H9 (cell line): ENCODE measurements at regions not wholly inside any gene's neighbourhood (a gene's known extent, or its start where the extent isn't known, plus 50 kb on each side); places are given as distances from the start of the nearest gene placed in this dataset.

Source experiments
- DNase-seq: peaks from one replicate; pipeline ENCODE4 v3.0.0-alpha.2; 2017
- H2AFZ ChIP-seq: one replicate; pipeline ENCODE4 v1.6.1; 2013; ENCODE audit warnings: mild to moderate bottlenecking, low read length, control low read depth, moderate library complexity
- H2AK5ac ChIP-seq: 2 replicates; pipeline ENCODE4 v1.6.1; 2013; ENCODE audit warnings: low read length, control low read depth, mixed read lengths; ENCODE audit not compliant: insufficient read length
- H2BK120ac ChIP-seq: one replicate; pipeline ENCODE4 v1.6.1; 2013; ENCODE audit warnings: low read depth, mild to moderate bottlenecking, low read length, control low read depth, inconsistent platforms; ENCODE audit not compliant: poor library complexity, severe bottlenecking
- H2BK12ac ChIP-seq: 2 replicates; pipeline ENCODE4 v1.6.1; 2013; ENCODE audit warnings: low read length, control low read depth, mixed read lengths, low read depth; ENCODE audit not compliant: insufficient read length
- H2BK15ac ChIP-seq: 2 replicates; pipeline ENCODE4 v1.6.1; 2013; ENCODE audit warnings: low read depth, low read length, control low read depth
- H2BK20ac ChIP-seq: one replicate; pipeline ENCODE4 v1.6.1; 2013; ENCODE audit warnings: low read depth, mild to moderate bottlenecking, low read length, control low read depth, inconsistent platforms; ENCODE audit not compliant: poor library complexity, severe bottlenecking
- H2BK5ac ChIP-seq: 2 replicates; pipeline ENCODE4 v1.6.1; 2013; ENCODE audit warnings: low read length, control low read depth, mixed read lengths; ENCODE audit not compliant: insufficient read length
- H3K14ac ChIP-seq: 2 replicates; pipeline ENCODE4 v1.6.1; 2013; ENCODE audit warnings: low read length, control low read depth; ENCODE audit not compliant: insufficient read depth
- H3K18ac ChIP-seq: 2 replicates; pipeline ENCODE4 v1.6.1; 2013; ENCODE audit warnings: low read depth, mild to moderate bottlenecking, mixed read lengths, low read length, control low read depth; ENCODE audit not compliant: insufficient read length
- H3K23ac ChIP-seq: 2 replicates; pipeline ENCODE4 v1.6.1; 2013; ENCODE audit warnings: low read length, control low read depth, mixed read lengths, low read depth; ENCODE audit not compliant: insufficient read length
- H3K23me2 ChIP-seq: 2 replicates; pipeline ENCODE4 v1.6.1; 2013; ENCODE audit warnings: low read depth, mild to moderate bottlenecking, mixed read lengths, low read length, control low read depth; ENCODE audit not compliant: insufficient read length, poor library complexity, severe bottlenecking
- H3K27ac ChIP-seq: 2 replicates; pipeline ENCODE4 v1.5.1; 2013; ENCODE audit warnings: low read length, control low read depth, mixed read lengths, low read depth; ENCODE audit not compliant: insufficient read length
- H3K27me3 ChIP-seq: 2 replicates; pipeline ENCODE4 v1.6.1; 2013; ENCODE audit warnings: low read length, control low read depth, inconsistent platforms; ENCODE audit not compliant: insufficient read depth
- H3K4ac ChIP-seq: 2 replicates; pipeline ENCODE4 v1.6.1; 2013; ENCODE audit warnings: low read depth, mild to moderate bottlenecking, control low read depth, inconsistent platforms, low read length, moderate library complexity
- H3K4me1 ChIP-seq: 2 replicates; pipeline ENCODE4 v1.6.1; 2013; ENCODE audit warnings: low read length, control low read depth, inconsistent platforms; ENCODE audit not compliant: insufficient read depth
- H3K4me2 ChIP-seq: 2 replicates; pipeline ENCODE4 v1.6.1; 2013; ENCODE audit warnings: low read length, control low read depth, mixed read lengths; ENCODE audit not compliant: insufficient read length, insufficient read depth
- H3K56ac ChIP-seq: 2 replicates; pipeline ENCODE4 v1.6.1; 2013; ENCODE audit warnings: low read depth, mild to moderate bottlenecking, mixed read lengths, low read length, control low read depth; ENCODE audit not compliant: insufficient read length
- H3K79me1 ChIP-seq: 2 replicates; pipeline ENCODE4 v1.6.1; 2013; ENCODE audit warnings: low read depth, mild to moderate bottlenecking, moderate library complexity, low read length, control low read depth, inconsistent platforms; ENCODE audit not compliant: insufficient read depth, poor library complexity, severe bottlenecking
- H3K79me2 ChIP-seq: 2 replicates; pipeline ENCODE4 v1.6.1; 2013; ENCODE audit warnings: low read length, control low read depth, inconsistent platforms; ENCODE audit not compliant: insufficient read depth
- H3K9ac ChIP-seq: 2 replicates; pipeline ENCODE4 v1.6.1; 2013; ENCODE audit warnings: low read length, control low read depth, mixed read lengths; ENCODE audit not compliant: insufficient read length; ENCODE audit errors: extremely low read depth
- H3K9me3 ChIP-seq: one replicate; pipeline ENCODE4 v1.6.1; 2013; ENCODE audit warnings: low read depth, low read length, inconsistent platforms; ENCODE audit not compliant: control insufficient read depth
- H3T11ph ChIP-seq: one replicate; pipeline ENCODE4 v1.6.1; 2013; ENCODE audit warnings: mild to moderate bottlenecking, low read length, control low read depth, inconsistent platforms
- H4K20me1 ChIP-seq: one replicate; pipeline ENCODE4 v1.6.1; 2013; ENCODE audit not compliant: control insufficient read depth, insufficient read length, insufficient read depth
- H4K5ac ChIP-seq: 2 replicates; pipeline ENCODE4 v1.6.1; 2013; ENCODE audit warnings: low read depth, mild to moderate bottlenecking, mixed read lengths, low read length, control low read depth; ENCODE audit not compliant: insufficient read length
- H4K8ac ChIP-seq: replicated peaks from 2 replicates; pipeline ENCODE4 v1.6.1; 2013; ENCODE audit warnings: low read length, control low read depth, mixed read lengths, low read depth; ENCODE audit not compliant: insufficient read length
- H4K91ac ChIP-seq: 2 replicates; pipeline ENCODE4 v1.6.1; 2013; ENCODE audit warnings: low read depth, mild to moderate bottlenecking, moderate library complexity, mixed read lengths, low read length, control low read depth; ENCODE audit not compliant: insufficient read length
- H3K27ac Mint-ChIP-seq, 3 experiments: 2 replicates in 2 of 3; 3 replicates in 1 of 3; pipeline ENCODE4 v1.8.0; 2020 to 2021; ENCODE audit warnings: mixed read lengths in 3 of 3, mild to moderate bottlenecking in 1 of 3, moderate library complexity in 1 of 3
- H3K27me3 Mint-ChIP-seq: 2 replicates; pipeline ENCODE4 v1.8.0; 2021; ENCODE audit warnings: low read depth, mild to moderate bottlenecking, moderate library complexity, mixed read lengths
- H3K36me3 Mint-ChIP-seq, 3 experiments: 2 replicates in 2 of 3; 3 replicates in 1 of 3; pipeline ENCODE4 v1.8.0; 2020 to 2021; ENCODE audit warnings: low read depth in 3 of 3, mixed read lengths in 3 of 3; ENCODE audit not compliant: insufficient read depth in 1 of 3
- H3K4me1 Mint-ChIP-seq, 2 experiments: 2 replicates each; pipeline ENCODE4 v1.8.0; 2020; ENCODE audit warnings: mixed read lengths in 2 of 2
- H3K4me3 Mint-ChIP-seq, 2 experiments: 2 replicates in 1 of 2; 3 replicates in 1 of 2; pipeline ENCODE4 v1.8.0; 2020 to 2021; ENCODE audit warnings: mild to moderate bottlenecking in 2 of 2, mixed read lengths in 2 of 2, moderate library complexity in 1 of 2
- H3K9me3 Mint-ChIP-seq, 2 experiments: 2 replicates in 1 of 2; 3 replicates in 1 of 2; pipeline ENCODE4 v1.8.0; 2020; ENCODE audit warnings: mild to moderate bottlenecking in 2 of 2, mixed read lengths in 2 of 2, moderate library complexity in 1 of 2
- CTCF ChIP-seq: fragments of 200-600 bp; sonication (generic); conservative IDR thresholded peaks from 3 replicates; pipeline ENCODE4 v1.8.0; 2021; ENCODE audit warnings: antibody characterized with exemption, mild to moderate bottlenecking
- WGBS: extraction: QIAGEN DNeasy Blood & Tissue Kit; methylation state at CpG from one replicate; pipeline ENCODE4 v1.1.7; 2013; ENCODE audit warnings: missing lambda C conversion rate, low lambda C conversion rate, mixed read lengths; ENCODE audit not compliant: insufficient read length; ENCODE audit errors: extremely low coverage; 5-methylcytosine and 5-hydroxymethylcytosine counted together

GRCh38 chr10:83935339-83935736 is 204.0 kb upstream of the GHITM start:
- no peaks in the 10 kb centered on the region for H3K9me3 ChIP-seq
- H3K4me2 ChIP-seq: no peak overlapping the region
- H3K79me1 ChIP-seq: no peaks in the 10 kb centered on the region
- H3K14ac ChIP-seq: no peak overlapping the region
- no peak overlapping the region for H3K18ac ChIP-seq
- H3K4me3 Mint-ChIP-seq: no peak overlapping the region
- peaks cover 21% of the 10 kb centered on the region for H3K27me3 Mint-ChIP-seq
- no peak overlapping the region for H2BK12ac ChIP-seq
- no peak overlapping the region for H3K56ac ChIP-seq
- no peak overlapping the region for H3K23ac ChIP-seq
- H2BK5ac ChIP-seq: no peak overlapping the region
- no peak overlapping the region for H4K91ac ChIP-seq
- no peaks in the 10 kb centered on the region for H3K79me2 ChIP-seq
- no peak overlapping the region for H4K8ac ChIP-seq
- no peaks in the 10 kb centered on the region for H3K4me1 ChIP-seq
- no peak overlapping the region for H2BK20ac ChIP-seq
- no peak overlapping the region for H4K5ac ChIP-seq
- no peak overlapping the region for H3K4ac ChIP-seq
- H3K27me3 ChIP-seq: no peaks in the 10 kb centered on the region
- H3K4me1 Mint-ChIP-seq: peaks cover 13 to 17% of the 10 kb centered on the region in 2 experiments
- H2AFZ ChIP-seq: no peak overlapping the region
- no peaks in the 10 kb centered on the region for H4K20me1 ChIP-seq
- no peaks in the 10 kb centered on the region for H3K9me3 Mint-ChIP-seq
- no peak for DNase-seq
- H3K23me2 ChIP-seq: no peaks in the 10 kb centered on the region
- H2BK120ac ChIP-seq: no peak overlapping the region
- no peak overlapping the region for H2AK5ac ChIP-seq
- no peak overlapping the region for H3K9ac ChIP-seq
- no peak overlapping the region for H3K27ac Mint-ChIP-seq
- TF ChIP-seq CTCF: no peak
- no CpG with 5 or more reads among the region's 3 CpGs for WGBS
- H3T11ph ChIP-seq: no peak overlapping the region
- no peaks in the 10 kb centered on the region for H3K36me3 Mint-ChIP-seq
- no peak overlapping the region for H3K27ac ChIP-seq
- H2BK15ac ChIP-seq: no peak overlapping the region
